ENCODE measurements at regions not wholly inside any gene's neighbourhood (a gene's known extent, or its start where the extent isn't known, plus 50 kb on each side); places are given as distances from the start of the nearest gene placed in this dataset.

DNA sequence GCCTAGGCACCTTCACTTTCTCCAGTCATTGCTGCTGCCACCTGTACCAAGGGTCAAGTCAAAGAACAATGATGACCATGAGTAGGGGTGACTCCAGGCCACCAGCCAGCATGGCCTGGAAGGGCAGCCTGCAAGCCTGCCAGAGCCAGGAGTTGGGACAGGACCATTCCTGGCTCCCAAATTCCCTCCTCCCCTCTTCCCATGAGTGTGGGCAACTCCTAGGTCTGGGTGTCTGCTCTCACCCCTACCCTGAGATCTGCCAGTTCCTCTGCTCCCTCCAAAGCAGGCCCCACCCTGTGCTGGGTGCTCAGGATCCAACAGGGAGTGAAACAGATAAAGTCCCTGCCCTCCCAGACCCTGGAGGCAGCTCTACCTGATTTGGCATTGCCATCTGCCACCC, 125.8 kb upstream of the NANOS1 start (continued):
- TF ChIP-seq RXRA (IDR thresholded peaks at IDR 0.05; ENCODE audit: insufficient read depth, low read depth, low read length) (no peak), TCF12 (IDR thresholded peaks at IDR 0.05; ENCODE audit: low read depth, low read length) (no peak), SP1 (IDR thresholded peaks at IDR 0.05; ENCODE audit: low read depth, low read length) (no peak), SP2 (IDR thresholded peaks at IDR 0.05; ENCODE audit: low read length) (no peak), TBP (IDR thresholded peaks at IDR 0.05; ENCODE audit: low read depth, low read length) (no peak), POLR2AphosphoS5 (IDR thresholded peaks at IDR 0.05; ENCODE audit: low read depth, low read length) (no peak)

Data from H1 (cell line).